Keratinocyte (primary cell): ENCODE measurements at regions not wholly inside any gene's neighbourhood (a gene's known extent, or its start where the extent isn't known, plus 50 kb on each side); places are given as distances from the start of the nearest gene placed in this dataset.

ENCODE experiments used
- CTCF ChIP-seq, 3 experiments: IDR thresholded peaks in 1 of 3; conservative IDR thresholded peaks in 1 of 3; optimal IDR thresholded peaks in 1 of 3; 2 replicates in 2 of 3; 3 replicates in 1 of 3; pipeline versions ENCODE3 to v1.5.1; 2011; ENCODE audit warnings: low read length in 3 of 3, mild to moderate bottlenecking in 3 of 3, moderate library complexity in 2 of 3, control low read depth in 1 of 3, inconsistent platforms in 1 of 3; ENCODE audit not compliant: insufficient read depth in 2 of 3; ENCODE audit errors: extremely low read depth in 1 of 3
- EZH2 ChIP-seq: IDR thresholded peaks from one replicate; pipeline ENCODE4 v1.6.1; 2012; ENCODE audit warnings: inconsistent platforms, mild to moderate bottlenecking, low read length, moderate library complexity

DNA sequence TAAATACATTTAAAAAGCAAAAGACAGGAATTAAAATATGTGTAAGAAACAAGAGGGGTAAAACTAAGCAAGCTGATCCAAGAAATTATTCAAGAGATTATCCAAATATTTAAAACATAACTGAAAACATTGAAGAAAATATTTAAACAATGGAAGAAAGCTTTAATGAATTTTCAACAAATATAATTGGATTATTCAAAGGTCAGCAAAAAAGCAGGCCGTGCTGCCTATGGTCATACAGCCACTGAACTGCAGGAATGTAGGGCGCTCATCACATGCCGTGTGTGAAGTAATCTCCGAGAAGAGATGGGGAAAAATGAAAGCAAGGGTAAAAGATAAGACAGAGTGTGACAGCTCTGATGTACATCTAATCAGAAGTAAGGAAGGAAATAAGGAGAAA lies 1195.4 kb upstream of the EYS start:
- TF ChIP-seq CTCF (optimal IDR thresholded peaks at IDR 0.05 in 1 of 3, IDR thresholded peaks at IDR 0.05 in 1 of 3, conservative IDR thresholded peaks at IDR 0.05 in 1 of 3; ENCODE audit: extremely low read depth in 1 of 3, insufficient read depth in 2 of 3, low read length in 3 of 3) (no peak), EZH2 (no peak)
